ENCODE measurements at regions not wholly inside any gene's neighbourhood (a gene's known extent, or its start where the extent isn't known, plus 50 kb on each side); places are given as distances from the start of the nearest gene placed in this dataset.
"Not testable (repeated sequence)": the region's sequence is repeated elsewhere in the genome, so short reads cannot be mapped to it uniquely, and the experiment has no call there.

DNA sequence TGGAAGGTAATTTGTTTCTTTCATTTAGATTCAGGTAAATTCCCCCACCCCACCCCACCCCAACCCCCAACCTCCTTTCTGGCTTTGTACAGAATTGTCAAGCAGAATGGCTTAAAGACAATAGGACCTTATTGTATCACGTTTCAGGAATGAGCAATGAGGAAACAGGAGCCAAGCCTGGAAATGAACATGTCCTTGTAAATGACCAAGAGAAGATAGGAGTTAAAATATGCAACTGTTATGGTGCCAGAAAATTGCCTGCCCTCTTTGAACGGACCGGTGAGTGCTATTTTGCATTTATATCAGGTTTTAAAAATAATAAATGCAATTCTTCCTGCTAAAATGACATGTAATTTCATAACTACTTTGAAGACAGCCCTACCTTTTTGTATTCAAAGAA, 141.6 kb upstream of the PELI2 start:
- no peak for DNase-seq (ENCODE audit: low read depth in 2 of 2)

GRCh38 chr14:55977392-55978150, 140.6 kb upstream of the PELI2 start:
- DNase-seq (ENCODE audit: low read depth in 2 of 2), result no peak

DNA sequence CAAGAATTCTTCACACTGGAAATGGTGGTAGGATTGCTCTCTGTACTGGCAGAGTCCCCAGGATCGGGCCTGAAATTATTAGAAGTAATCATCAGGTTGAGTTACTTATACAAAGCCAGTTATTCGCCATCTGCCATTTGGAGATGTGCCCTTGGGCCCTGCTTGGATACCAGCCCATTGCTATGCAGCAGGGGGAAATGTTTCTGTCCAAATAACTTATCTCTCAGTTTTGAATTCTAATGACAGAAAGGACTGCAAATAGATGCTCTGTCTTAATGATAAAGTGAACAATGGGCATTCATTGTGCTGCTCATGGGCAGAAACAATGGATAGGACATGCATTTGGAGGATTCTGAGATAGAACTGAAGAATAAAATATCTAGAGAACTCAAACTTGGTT, 139.1 kb upstream of the PELI2 start:
- DNase-seq (ENCODE audit: low read depth in 2 of 2), result no peak

DNA sequence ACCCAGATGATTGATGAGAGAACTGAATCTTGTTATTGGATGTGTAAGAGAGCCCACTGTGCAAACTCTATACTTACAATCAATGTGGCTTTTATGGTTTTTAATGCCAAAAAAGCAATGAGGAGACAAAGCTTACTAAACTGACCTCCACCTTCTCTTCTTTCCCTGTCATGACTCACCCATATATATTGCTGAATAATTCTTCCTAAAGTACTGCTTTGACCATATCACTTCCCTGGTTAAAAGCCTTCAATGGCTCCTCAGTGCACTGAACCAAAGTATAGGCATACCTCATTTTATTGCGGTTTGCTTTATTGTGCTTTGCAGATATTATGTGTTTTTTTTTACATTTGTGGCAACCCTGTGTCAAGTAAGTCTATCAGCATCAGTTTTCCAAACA, 138.4 kb upstream of the PELI2 start:
- DNase-seq (ENCODE audit: low read depth in 2 of 2), result no peak

DNA sequence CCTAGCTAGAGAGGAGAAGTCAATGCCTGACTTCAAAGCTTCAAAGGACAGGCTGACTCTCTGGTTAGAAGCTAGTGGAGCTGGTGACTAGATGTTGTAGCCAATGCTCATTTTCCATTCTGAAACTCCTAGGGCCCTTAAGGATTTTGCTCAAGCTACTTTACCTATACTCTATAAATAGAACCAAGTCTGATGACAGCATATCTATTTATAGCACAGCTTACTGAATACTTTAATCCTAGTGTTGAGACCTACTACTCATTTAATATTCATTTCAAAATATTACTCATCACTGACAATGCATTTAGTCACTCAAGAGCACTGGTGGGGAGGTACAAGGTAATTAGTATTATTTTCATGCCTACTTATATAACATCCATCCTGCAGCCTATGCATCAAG, 137.2 kb upstream of the PELI2 start:
- no peak for DNase-seq (ENCODE audit: low read depth in 2 of 2)

GRCh38 chr14:55986069-55986468, 132.1 kb upstream of the PELI2 start:
- no peak for DNase-seq (ENCODE audit: low read depth in 2 of 2)

DNA sequence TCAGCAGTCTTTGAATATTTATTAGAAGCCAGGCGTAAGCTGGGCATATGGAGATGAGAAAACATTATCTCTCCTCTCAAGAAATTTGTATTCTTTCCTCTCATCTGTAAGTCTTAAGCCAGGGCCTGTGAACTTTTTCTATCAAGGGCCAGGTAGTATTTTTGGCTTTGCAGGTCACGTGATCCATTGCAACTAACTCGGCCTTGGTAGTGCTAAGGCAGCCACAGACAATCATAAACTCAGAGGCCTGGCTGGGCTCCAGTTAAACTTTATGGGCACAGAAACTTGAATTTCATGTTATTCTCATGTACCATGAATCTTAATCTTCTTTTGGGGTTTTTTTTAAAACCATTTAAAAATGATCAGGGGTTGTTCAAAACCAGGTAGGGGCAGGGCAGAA, 117.4 kb upstream of the PELI2 start:
- DNase-seq (ENCODE audit: low read depth in 2 of 2), result no peak

DNA sequence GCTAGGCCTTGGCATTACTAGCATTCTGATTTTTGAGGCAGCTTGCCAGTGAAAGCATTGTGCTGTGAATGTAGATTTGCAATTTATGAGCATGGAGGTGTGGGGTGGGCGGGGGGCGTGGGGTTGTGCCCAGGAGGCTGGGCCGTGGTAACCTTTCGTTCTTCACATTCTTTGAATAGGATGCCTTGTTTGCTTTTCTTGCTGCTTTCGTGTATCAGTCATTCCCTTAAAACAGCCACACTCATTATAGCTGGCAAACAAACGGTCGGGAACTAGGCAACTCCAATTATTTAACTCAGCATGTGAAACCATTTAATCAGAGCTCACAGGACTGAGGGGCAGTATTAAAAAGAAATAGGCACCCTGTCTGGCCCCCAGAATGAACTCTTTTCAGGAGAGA, 115.9 kb upstream of the PELI2 start:
- DNase-seq (ENCODE audit: low read depth in 2 of 2), result no peak

- DNase-seq (ENCODE audit: low read depth in 2 of 2), result no peak
Observed at GRCh38 chr14:56002876-56003625, 115.2 kb upstream of the PELI2 start.

DNA sequence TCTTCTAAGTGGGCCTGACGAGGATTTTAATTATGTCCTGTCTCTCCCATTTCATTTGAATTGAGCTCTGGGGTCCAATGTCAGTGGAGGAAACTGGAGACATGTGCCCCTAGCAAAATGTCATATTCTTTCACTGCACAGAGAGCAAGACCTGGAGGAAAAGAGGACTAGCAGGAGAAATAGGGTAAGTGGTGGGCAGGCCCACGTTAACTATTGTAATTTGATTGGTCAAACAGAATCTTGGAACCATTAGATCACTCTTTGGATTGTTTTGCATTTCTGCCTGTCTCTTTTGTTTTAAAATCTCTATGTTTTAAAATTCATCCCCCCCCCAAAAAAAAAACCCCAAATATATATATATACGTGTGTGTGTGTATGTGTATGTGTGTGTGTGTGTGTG, 113.9 kb upstream of the PELI2 start:
- DNase-seq (ENCODE audit: low read depth in 2 of 2), result no peak

DNA sequence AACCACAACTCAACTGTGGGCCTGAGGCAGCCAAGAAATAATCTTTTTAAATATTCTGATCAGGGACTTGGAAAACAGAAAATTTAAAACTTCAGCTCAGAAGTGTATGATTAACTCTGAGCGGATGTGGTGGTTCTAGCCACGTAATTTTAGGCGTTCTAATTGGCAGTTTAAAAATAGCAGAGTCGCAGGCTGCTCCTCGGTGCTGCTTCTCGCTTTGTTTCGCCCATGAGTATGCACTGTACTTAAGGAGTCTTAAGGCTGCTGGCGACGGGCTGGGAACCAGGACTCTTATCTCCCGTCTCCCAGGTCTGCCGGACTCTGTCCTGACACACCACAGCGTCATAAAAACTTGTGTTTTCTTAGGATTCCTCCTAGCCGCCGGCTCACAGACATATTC, 113.4 kb upstream of the PELI2 start:
- peak; percentile 44 to 52 for DNase-seq (ENCODE audit: low read depth in 2 of 2)

DNA sequence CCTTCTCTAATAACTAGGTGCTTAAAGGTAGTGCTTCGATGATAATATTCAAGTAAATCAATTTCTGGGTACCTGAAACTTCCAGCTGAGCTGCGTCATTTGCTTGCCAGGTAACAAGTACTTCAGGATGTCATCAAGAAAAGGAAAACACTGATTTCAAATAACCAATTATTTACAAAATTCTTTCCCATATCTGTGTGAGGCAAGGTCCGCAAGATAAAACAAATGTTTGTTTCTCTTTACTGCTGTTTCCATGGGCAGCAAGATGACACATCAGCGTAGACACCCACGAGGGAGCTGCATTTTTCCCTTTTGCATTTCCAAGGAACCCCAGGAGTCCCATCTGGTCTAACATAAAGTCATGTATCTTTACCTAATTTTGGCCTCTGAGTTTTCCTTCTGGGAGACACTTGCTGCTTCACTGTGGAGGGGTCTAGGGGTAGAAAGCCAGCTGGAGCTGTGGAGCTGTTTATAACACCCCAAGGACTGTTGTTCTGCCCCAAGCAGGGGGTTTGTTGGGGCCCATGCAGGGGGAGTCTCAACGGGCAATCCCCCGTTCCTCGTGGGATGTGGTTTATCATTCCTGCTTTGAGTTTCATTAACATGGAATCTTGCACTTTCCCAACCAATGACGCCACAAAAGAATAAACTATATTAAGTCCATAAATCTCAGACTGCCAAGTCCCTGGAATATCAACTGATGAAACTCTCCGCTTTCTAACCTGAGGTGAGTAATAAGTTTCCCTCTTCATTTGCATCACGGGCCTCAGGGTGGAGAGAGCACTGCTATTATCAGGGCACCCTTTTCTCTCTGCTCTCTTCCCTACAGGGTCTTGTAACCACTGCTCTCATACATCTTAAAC, 112.8 kb upstream of the PELI2 start:
- peak; percentile 50 to 54 for DNase-seq (ENCODE audit: low read depth in 2 of 2)

DNA sequence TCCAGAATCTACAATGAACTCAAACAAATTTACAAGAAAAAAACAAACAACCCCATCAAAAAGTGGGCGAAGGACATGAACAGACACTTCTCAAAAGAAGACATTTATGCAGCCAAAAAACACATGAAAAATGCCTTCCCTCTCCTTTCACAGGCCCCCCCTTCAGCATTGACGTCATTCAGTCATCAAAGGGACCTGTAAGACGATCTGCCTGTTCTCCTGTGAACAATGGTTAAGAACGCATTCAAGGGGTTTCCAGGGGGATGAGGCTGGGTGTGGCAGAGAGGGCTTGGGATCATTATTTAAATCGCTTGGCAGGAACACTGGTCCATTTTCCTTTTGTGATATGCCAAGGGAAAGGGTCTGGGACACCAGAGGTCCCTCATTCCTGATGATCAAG, 110.7 kb upstream of the PELI2 start:
- not testable (repeated sequence) for DNase-seq (ENCODE audit: low read depth in 2 of 2)

GRCh38 chr14:56008150-56008549, 110.1 kb upstream of the PELI2 start:
- no peak for DNase-seq (ENCODE audit: low read depth in 2 of 2)

GRCh38 chr14:56008661-56009060, 109.5 kb upstream of the PELI2 start:
- not testable (repeated sequence) for DNase-seq (ENCODE audit: low read depth in 2 of 2)

DNA sequence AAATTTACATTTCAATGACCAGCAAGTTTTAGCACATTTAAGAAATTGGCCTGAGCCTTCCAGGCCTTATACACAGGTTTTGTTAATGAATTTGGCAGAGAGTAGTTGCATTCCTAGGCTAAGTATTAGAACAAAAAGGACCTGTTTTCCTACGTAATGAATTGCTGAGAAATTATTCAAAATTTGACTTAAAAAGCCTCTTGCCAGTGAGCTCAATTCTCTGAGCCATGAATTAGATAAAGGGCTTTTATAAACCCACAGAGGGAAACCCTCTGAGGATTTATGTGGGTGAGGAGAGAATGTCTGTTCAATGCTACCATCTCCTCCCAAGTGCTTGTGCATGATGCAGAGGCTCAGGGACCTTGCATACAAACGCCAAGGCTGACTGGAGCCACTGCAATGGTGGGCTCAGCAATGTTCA, 94.5 kb upstream of the PELI2 start:
- DNase-seq (ENCODE audit: low read depth in 2 of 2), result no peak

DNA sequence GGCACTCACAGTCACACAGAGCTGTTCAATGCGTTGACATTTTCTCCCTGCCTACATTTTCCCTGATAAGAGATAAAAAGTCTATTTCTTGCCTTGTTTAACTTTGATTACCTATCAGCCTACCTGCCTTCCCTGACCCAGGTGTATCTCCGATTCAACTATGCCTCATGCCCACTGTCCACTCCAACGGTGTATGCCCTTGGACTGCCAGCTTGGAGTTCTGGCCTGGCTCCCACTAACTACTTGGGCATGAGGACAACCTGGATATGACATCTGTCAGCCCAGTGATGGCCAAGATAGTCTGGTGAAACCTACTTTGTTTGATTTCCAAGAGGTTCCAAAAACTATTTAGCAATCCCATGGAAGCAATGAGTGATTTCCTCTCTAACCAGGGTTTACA, 93.0 kb upstream of the PELI2 start:
- no peak for DNase-seq (ENCODE audit: low read depth in 2 of 2)

DNA sequence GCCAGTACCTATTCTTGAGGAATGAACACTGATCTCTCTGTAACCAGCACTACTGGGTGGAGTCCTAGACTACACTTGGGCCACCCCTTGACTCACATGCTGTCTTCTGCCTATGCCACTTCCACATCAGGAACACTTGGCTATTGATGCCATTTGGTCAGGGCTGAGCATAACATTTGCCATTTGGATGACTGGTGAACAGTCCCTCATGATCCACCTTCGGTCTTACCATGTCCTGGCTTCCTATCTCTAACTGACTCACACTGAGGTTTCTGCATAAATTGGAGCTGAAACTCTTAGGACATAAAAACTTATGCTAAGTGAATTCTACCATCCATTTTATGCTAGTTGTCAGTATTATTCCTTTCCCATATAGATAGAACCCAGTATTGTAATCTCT, 91.7 kb upstream of the PELI2 start:
- DNase-seq (ENCODE audit: low read depth in 2 of 2), result no peak

GRCh38 chr14:56027421-56027820, 90.8 kb upstream of the PELI2 start:
- DNase-seq (ENCODE audit: low read depth in 2 of 2), result no peak

DNA sequence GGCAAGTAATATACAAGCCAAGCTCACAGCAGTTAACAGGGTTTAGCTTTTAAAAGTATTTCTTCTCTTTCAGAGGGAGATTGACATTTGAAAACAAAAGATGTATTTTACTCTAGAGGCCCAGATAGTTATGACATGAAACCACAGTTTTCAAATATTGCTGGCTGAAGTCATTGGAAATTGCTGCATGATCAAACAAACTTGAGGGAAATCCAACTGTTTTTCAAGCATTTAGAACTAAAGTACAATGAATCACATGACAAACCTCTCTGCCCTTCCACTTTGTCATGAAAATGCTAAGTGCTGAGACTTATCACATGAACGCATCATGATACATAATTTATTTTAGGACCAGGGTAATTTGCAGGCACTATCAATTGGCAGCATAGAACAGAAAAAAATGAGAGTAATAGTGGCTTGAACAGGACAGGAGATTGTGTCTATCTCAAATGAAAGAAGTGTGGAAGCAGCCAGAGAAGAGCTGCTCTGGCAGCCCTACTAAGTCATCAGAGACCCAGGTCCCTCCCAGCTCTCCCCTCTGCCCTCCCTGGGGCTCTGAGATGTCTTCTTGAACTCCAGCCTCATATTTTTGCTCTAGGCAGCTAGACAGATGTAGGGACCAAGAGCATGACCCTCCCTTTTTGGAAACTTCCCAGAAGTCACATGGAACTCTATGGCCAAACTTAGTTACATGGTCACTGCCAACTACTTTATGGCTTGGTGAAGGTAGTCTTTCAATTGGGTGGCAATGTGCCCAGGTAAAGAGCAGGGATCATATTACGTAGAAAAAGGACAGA, 90.1 kb upstream of the PELI2 start:
- no peak for DNase-seq (ENCODE audit: low read depth in 2 of 2)

DNA sequence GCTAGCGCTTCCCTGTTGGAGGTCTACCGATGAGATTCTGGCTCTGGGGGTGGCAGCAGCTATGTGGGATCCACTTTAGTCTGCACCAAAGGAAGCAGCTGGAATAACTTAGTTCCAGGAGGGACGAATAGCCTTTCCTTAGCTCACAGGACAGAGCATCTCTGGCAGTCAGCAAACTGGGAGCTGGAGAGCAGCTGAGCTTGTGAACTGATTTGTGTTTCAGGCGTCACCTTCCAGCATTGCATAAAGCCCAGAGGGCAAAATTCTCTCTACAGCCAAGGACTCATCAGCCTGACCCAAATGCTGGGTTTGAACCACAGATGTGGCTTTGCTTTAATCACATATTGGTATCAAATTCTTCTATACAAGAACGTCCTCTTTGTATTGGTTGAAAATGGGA, 81.9 kb upstream of the PELI2 start:
- no peak for DNase-seq (ENCODE audit: low read depth in 2 of 2)

GRCh38 chr14:56040121-56040520, 78.1 kb upstream of the PELI2 start:
- DNase-seq (ENCODE audit: low read depth in 2 of 2), result no peak

All from fibroblast of skin of left quadriceps (primary cell).